ENCODE measurements at regions not wholly inside any gene's neighbourhood (a gene's known extent, or its start where the extent isn't known, plus 50 kb on each side); places are given as distances from the start of the nearest gene placed in this dataset.

GRCh38 chr6:1201547-1202200, 110.2 kb upstream of the FOXQ1 start:
- DNase-seq (ENCODE audit: low read depth), result no peak

DNA sequence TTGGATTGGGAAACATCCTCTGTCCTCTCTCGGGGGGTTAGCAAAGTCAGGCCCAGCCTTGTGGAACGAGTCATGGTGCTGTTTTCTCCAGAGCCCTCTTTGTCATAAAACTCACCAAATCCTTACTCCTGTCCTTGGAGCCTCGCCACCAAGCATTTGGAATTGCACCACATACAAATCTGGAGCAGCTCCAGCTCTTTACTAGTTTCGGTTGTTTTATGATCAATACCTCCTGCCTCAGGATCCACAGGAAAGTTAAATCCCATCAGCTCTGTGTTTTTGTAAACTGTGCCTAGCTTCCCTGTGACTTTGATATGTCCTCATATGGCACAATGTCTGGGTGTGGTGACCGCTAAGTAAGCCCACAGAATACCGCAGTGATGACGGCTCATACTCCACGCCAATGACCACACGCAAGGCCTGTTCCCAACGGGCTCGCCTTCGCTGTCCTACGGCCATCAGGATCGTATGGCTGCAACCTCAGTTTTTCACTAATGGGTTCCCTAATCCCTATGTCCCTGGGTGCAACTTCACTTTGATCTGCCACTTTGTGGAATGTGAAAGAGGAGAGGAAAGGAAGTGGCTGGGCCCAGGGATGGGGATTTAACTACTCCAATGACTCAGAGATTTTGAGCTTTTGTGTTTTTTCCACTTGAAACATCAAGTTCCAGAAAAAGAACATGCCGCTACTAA, 111.3 kb upstream of the FOXQ1 start:
- DNase-seq (ENCODE audit: low read depth), result peak; percentile 52

GRCh38 chr6:1200081-1200408, 111.9 kb upstream of the FOXQ1 start:
- DNase-seq (ENCODE audit: low read depth), result peak; percentile 20

DNA sequence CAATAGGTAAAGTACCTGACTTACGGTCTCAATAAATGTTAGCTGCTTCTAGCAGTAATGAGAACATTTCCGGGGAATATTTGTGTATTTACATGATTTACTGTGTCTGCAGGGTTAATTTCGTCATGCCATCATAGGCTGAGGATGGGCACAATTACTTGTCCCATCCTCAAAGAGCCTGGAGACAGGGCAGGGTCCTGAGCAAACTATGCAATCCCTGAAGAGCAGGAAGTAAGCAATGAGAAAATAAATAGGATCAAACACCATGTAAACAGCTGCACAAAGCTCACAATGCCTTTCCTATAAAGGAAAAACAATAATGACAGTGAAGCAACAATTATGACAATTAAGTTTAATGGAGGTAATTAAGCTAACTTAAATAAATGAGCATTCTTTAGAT, 114.6 kb upstream of the FOXQ1 start:
- no peak for DNase-seq (ENCODE audit: low read depth)

DNA sequence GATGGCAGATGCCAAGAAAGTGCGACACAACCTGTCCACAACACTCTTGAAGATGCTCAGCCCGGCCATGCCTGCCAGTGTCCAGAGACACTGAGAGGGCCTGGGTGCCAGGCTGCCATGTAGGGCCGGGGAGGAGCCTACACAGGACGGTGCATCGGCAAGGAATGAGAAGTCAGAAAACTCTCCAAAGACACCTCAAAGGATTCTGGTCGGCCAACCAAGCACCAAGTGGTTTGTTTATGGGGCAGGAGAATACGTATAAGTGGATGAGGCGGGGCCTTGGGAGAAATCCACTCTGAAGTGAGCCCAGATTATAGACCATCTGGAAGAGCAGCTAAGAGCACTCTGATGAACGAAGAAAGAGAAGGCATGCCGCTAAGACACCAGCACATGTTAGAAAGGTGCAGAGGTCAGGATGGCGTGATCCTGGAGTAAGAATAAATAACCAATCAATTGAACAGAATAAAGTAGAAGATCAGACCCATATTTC, 120.7 kb upstream of the FOXQ1 start:
- no peak for DNase-seq (ENCODE audit: low read depth)

DNA sequence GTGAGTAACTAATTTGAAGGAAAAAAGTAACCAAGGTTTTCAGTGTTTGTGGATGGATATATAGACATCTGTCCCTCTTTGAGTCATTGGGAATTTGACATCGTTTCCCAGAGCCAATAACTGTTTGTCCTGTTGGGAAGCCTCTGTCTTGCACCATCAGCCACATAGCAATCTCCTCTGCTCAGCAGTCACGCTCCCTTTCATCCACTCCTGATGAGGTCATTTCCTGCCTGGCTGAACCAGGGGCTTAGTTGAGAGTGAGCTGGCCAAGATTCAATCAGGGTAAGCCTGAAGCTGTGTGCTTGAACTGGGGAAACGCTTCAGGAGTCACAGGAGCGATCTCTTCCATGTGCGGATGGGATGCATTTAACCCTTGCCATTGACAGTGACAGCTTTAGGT, 121.5 kb upstream of the FOXQ1 start:
- peak; percentile 40 for DNase-seq (ENCODE audit: low read depth)

GRCh38 chr6:1188199-1188598, 123.7 kb upstream of the FOXQ1 start:
- no peak for DNase-seq (ENCODE audit: low read depth)

GRCh38 chr6:1187293-1188131, 124.4 kb upstream of the FOXQ1 start:
- DNase-seq (ENCODE audit: low read depth), result no peak

- DNase-seq (ENCODE audit: low read depth), result no peak
Measured at GRCh38 chr6:1184318-1184717, 127.6 kb upstream of the FOXQ1 start.

DNA sequence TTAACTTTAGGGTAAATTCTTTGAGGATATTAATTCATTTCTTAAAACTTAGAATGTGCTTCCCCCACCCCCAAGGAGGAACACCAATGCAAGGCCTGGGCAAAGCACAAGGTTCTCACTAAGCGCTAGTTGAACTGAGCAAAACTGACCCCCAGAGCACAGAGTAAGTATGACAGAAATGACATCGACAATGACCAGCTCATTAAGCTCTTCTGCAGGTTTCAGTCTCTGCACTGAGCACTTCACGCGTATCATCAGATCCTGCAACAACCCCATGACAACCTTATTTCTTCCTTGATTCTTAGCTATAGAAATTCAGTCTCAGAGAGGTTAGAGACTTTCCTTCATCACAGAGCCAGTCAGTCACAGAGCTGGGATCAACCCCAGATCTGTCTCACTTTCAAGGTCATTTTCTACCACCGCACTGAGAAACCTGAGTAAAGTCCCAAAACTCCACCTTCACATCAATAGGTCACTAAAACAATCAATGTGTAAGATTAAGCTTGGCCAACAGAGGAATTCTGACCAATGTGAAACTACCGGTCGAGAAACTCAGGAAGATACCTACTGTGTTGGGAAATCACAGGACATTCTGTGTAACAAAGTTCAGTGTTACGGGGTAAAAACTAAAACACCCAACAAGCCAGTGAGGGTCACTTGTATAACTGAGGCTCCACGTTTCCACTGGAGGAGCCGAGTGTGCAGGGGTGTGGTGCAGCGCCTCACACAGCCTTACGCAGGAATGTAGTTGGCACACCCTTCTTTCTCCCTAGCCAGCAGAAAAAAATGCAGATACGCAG, 129.0 kb upstream of the FOXQ1 start:
- no peak for DNase-seq (ENCODE audit: low read depth)

DNA sequence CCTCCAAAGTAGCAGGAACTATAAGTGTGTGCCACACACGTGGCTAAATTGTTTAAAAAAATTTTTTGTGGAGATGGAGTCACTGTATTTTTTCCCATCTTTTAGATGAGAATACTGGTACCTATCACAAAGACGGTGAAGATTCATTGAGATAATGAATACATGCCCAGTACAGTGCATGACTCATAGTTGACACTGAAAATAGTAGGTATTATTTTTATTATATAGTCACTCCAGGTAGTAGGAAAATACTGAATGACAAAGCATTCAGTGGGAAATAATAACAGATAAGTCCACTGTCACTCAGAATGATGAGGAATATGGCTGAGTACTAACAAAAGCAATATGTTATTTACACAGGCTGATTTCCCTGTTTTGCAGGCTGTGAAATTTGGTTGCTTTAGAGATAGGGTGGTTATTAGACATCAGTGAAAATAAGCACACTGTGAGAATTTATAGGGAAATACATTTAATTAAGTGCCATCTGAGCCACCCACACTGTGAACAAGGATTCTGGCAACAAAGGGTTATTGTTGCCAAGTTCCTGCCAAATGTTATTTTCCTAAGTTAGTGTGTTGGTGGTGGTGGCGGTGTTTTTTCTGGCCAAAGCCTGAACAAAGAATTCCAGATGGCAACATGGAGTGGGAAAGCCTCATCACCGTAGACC, 129.8 kb upstream of the FOXQ1 start:
- no peak for DNase-seq (ENCODE audit: low read depth)

- DNase-seq (ENCODE audit: low read depth), result no peak
Measured at GRCh38 chr6:1179571-1180459, 132.1 kb upstream of the FOXQ1 start.

DNA sequence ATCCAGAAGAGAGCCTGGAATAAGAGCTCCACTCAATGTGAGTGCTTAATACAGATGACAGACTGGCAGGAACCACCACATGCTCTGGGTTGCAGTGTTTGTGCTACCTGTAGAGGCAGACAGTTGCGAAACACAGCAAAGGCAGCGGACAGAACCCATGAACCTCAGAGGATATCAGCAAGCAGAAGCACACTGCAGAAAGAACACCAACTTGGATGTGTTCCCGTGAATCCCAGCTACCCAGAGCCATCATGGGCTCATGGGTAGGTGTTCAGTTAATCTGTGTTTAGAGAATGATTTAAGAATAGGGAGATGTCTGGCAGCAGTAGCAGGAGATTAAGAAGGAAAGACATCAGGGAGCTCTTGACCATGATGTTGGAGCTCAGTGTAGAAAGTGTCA, 133.3 kb upstream of the FOXQ1 start:
- no peak for DNase-seq (ENCODE audit: low read depth)

DNA sequence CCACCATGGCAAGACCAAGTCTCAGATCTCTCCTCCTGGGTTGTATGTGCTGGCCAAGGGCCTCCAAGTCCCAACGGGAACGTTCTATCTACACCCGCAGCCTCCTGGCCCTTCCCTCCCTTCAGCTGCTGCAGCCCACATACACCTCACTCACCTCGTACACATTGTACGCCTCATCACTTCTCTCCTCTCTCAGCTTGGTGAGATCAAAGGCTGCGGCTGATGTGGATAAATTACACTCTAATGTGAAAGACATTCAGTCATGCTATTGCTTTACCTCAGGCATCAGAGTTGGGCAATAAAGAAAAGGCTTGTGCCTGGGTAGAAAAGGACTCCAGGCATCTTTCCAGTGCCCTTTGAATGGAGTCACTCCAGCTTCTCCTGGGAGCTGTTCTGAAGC, 135.3 kb upstream of the FOXQ1 start:
- DNase-seq (ENCODE audit: low read depth), result no peak

GRCh38 chr6:1175877-1176276, 136.0 kb upstream of the FOXQ1 start:
- no peak for DNase-seq (ENCODE audit: low read depth)

- no peak for DNase-seq (ENCODE audit: low read depth)
Measured at GRCh38 chr6:1170794-1171193, 141.1 kb upstream of the FOXQ1 start.

- no peak for DNase-seq (ENCODE audit: low read depth)
Measured at GRCh38 chr6:1164600-1164999, 147.3 kb upstream of the FOXQ1 start.

- no peak for DNase-seq (ENCODE audit: low read depth)
Measured at GRCh38 chr6:1163501-1163900, 148.4 kb upstream of the FOXQ1 start.

- no peak for DNase-seq (ENCODE audit: low read depth)
Measured at GRCh38 chr6:1162367-1163275, 149.3 kb upstream of the FOXQ1 start.
